HG03521 (cell line): ENCODE measurements at regions not wholly inside any gene's neighbourhood (a gene's known extent, or its start where the extent isn't known, plus 50 kb on each side); places are given as distances from the start of the nearest gene placed in this dataset.
"Not testable (repeated sequence)": the region's sequence is repeated elsewhere in the genome, so short reads cannot be mapped to it uniquely, and the experiment has no call there.

Experiments
- ATAC-seq: cut with Tn5 transposase; IDR thresholded peaks from one replicate; pipeline ENCODE4 v1.9.1; 2021; ENCODE audit warnings: mild to moderate bottlenecking, moderate library complexity; ENCODE audit not compliant: unreplicated experiment

DNA sequence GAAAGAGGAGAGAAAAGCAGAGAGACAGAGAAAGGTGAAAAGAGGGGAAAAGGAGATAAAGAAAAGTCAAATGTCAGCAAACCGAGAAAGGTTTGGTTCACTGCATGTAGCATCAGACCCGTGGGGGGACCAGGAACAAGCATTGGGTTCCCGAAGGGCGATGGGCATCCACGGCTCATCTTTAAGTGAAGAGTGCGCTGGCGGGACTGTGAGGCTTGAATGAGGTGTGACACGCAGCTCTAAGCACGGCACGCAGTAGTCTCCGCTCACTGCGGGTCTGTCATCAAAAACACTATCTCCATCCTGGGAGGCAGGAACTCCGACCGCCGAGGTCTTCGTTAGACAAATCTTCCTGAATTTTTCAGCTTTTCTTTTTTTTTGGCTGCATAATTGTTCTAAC, 173.4 kb upstream of the PFKP start:
- ATAC-seq = no peak

DNA sequence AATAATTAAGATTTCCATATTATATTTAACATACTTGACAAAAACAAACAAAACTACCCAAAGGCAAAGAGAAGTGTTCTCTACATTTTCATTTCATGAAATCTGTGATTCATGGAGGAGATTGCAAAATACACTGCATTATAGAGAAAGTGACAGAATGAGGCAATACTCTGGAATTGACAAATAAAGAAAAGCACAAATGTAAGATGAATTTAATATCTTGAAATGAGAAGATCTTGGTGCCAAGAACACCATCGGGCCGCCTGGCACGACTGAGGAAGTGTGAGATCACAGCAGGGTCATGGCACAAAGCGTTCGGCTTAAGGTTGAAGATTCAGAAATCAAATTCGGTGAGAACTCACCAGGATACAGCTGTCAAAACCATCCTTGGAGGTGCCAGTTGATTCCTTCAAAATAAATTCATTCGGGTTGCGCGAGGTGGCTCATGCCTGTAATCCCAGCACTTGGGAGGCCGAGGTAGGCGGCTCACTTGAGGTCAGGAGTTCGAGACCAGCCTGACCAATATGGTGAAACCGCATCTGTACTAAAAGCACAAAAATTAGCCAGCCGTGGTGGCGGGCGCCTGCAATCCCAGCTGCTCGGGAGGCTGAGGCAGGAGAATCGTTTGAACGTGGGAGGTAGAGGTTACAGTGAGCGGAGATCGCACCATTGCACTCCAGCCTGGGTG, 174.0 kb upstream of the PFKP start:
- ATAC-seq = no peak

DNA sequence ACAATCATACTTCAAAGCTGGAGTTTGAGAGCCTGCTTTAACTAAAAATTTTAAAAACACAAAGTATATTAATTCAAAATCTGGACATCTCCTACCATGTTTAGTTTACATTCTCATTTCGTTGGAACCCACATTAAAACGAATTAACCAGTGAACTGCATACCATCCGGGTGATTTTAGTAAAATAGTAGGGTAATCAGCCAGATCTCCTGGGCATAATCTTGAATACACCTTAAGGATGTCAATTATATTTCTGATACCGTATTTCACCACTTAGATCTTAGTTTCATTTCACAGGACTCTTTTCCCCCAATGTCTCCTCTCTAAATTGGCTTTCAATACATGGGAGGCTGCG, 175.6 kb upstream of the PFKP start:
- no peak for ATAC-seq

DNA sequence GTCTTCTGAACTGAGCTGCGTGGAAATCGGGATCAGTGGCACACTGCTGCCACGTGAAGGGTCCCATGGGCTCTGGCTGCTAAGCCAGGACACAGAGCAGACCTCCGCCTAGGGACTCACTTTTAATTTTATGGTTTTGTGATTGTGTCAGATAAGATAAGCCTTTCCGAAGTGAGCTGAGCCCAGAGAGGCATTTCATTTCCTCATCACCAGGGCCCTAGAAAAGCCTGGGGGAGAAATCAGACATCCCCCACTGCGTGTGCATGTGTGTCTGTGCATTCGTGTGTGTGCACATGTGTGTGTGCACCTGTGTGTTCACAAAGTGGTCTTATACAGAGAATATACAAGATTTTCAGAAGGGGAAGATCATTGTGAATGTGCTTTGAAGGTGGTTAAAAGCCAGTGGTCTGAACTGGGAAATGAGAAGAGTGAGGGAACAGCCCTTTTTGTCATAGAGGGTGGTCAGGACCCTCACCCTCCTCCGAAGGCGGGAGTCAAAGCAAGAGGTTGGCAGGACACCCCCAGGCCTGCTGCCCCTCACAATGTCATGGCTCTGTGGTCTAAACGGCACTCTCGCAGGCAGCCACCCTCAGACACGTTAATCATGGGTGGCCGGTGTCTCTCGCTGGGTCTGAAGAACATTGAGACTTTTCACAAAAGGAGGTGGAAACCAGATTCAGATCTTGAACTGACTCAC, 176.1 kb upstream of the PFKP start:
- ATAC-seq = no peak

DNA sequence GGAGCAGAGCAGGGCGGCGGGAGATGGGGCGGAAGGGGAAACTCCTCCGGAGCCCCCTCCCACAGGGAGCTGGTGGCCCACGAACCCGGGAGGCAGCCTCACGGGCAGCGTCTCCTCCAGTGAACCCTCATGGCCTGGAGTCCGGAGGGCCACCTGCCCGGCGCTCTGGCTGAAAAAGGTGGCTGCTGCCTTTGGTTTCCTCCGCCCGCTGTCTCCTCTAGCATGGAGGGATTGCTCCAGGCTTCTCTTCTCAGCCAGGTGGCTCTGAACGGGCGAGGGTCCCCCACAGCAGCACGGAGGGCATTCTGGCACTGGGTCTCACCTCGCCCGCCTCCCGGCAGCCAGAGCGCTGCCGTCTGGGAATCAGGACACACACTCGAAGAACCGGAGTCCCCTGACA, 177.3 kb upstream of the PFKP start:
- no peak for ATAC-seq

DNA sequence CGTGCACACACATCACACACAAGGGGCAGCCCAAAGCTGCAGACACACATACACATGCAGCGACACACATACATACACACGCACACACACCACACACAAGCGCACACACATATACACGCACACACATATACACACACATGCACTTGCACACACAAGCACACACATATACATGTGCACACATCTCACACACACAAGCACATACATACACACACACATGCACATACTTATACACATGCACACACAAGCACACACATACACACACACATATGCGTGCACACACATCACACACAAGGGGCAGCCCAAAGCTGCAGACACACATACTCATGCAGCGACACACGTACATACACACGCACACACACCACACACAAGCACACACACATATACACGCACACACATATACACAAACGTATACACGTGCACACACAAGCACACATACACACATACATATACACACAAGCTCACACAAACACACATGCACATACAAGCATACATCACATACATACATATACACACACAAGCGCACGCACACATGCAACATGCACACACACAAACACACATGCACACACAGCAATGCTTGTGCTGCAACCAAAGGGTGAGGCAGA, 178.8 kb upstream of the PFKP start:
- ATAC-seq = no peak

DNA sequence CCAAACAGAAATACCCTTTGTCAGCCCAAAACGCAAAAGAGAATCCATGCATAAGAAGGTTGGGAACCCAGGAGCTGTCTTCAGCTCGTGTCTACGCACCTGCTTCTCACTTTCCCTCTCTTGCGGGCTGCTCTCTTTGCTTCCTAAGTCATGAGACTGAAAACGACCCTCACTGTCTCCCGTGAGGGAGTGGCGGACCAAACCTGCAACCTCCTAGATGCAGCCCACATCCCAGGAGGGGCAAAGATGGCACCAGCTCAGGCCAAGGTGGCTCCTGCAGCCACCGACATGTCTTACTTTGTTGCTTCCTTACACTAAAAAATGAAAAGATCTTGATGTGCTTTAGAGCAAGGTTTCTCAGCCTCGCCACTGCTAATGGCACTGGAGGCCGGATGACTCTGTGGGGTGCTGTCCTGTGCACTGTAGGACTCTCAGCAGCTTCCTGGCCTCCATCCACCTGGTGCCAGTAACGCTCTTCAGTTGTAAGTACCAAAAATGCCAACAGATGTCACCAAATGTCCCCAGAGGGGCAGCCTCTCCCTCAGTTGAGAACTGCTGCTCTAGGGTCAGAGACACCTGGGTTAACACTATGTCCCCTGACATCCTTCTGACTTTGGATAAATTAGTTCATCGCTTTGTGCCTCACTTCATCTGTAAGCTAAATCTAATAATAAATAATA, 179.8 kb upstream of the PFKP start:
- ATAC-seq = no peak

DNA sequence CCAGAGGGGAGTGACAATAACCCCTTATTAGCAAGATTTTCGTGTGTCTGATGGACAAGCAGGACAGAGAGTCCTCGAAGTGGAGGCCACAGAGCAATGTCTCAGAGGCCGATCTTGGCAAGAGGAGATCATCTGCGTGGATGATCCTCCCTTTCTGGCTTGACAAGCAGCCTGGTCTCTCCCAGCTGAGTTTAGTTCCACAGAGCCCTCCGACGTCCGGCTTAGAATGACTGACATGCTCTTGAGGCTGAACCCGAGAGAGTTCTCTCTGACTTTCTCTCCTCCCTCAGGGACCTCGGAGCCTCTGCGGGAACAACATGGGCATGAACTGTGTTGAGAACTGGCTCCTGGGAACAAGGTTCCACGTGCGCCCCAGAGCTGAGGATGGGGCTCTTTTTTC, 180.7 kb upstream of the PFKP start:
- no peak for ATAC-seq

DNA sequence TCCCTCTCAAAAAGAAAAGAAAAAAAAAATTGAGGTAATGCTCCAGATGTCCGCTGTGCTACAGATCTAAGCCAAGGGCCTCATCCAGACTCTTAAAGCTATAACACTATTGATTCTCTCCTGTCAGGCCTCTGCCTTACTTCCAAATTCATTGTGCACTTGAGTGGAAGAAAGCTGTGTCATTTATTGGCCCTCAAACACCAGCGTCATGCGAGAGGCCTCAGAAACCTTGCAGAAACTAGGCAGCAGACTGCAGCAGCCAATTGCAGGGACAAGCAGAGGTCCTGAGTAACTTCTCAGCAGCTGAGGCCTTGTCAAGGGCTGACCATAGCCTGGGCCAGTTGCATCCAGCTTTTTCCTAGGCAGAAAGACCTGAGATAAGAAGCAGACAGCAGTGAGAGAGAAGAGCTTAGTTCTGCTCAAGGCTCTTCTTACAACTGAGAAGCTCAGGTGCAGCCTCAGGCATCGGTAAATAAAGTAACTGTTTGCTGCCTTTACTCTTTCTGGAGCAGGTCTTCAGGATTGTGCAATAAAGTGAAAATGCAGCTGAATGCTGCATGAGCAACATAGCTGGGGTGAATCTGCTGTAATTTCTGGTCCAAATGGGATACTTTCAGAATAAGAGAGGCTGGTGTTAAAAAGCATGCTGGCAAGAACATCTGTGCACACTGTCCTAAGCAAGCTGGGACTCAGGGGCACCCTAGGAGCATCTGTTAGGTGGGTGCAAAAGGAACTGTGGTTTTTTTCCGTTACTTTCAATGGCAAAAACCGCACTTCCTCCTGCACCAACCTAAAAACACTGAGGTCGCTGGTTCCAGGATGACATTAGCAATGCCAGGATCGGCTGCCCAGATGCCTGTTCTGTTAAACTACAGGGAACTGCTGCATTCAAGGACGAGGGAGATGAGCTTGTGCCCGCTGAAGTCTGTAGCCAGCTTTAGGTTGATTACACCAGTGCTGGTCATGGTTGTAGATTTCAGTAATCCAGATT, 181.8 kb upstream of the PFKP start:
- ATAC-seq = no peak

DNA sequence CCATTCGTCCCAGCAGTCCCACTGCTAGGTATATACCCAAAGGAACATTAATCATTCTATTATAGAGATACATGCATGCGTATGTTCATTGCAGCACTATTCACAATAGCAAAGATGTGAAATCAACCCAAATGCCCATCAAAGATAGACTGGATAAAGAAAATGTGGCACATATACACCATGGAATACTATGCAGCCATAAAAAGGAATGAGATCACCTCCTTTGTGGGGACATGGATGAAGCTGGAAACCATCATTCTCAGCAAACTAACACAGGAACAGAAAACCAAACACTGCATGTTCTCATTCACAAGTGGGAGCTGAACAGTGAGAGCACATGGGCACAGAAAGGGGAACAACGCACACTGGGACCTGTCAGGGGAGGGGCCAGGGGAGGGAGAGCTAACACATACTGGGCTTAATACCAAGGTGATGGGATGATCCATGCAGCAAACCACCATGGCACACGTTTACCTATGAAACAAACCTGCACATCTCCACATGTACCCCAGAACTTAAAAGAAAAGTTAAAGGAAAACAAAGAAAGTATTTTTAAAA, 183.3 kb upstream of the PFKP start:
- not testable (repeated sequence) for ATAC-seq

DNA sequence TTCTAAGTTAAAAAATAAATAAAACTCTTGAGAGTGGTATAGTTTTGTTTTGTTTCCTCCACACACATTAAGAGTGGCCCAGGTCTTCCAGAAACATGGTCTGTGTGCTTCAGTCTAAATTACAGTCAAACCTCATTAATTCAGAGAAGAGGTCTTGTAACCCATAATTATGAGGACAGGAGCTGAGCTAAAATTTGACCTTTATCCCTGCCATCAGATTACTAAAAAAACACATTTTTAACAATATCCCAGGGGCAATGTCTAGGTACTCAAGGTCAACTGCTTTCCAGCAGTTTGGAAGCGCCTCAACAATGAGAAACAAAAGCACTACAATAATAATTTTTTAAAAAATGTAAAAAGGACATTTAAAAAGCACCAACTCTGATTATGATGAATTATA, 184.1 kb upstream of the PFKP start:
- ATAC-seq = no peak

DNA sequence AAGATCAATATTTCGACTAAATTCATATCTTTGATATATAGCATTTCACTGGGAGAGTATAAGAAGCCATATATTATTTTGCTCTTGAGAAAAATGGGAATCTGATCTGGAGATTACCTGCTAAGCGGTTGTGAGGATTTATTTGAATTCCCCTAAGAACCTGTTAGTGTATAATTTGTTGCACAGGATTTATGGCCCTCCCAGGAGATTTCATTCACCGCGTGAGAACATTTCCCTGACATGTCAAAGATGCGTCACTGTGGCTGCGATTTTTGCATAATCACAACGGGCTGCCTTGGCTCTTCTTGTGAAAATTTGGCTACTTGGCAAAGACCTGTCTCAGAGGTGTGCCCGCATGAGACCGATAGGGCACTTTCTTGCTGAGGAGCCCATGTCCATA, 184.7 kb upstream of the PFKP start:
- ATAC-seq = no peak

DNA sequence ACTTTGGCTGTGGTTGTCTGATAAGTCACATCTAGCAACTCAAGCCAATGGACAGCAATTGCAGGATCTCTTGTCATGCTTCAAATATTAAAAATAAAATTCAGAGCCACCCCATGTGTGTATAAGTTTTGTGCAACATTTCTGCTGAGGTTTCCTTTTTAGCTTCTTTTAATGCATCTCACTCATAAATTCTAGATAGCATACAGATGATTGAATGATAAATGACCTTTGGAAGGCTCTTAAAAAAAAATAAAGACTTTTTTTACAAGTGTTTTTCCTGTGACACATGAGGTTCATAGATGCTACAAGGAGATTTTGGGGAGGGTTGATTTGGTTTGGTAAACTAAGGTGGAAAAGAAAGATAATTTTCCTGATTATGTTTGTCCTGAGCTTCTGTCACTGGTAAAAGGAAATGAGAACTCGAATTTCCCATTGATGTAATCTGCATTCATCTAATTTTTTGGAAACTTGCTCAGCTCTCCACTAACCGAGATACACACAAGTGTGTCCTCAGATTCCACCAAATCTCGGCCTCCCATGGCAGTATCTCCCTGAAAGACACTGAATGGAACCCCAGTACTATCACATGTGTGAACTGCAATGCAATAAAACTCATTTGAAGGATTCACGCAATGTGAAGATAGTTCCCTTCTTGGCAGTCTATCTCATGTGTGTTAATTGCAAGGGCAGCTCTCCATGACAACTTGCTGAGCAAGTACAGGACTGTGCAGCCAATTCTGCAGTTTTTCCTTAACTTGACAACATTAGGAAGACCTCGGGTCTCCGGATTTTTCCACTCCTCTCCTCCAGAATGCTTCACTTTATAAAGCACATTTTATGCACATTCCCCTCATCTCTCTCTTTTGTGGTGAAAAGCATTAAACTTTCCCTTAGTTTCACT, 185.4 kb upstream of the PFKP start:
- ATAC-seq = no peak

DNA sequence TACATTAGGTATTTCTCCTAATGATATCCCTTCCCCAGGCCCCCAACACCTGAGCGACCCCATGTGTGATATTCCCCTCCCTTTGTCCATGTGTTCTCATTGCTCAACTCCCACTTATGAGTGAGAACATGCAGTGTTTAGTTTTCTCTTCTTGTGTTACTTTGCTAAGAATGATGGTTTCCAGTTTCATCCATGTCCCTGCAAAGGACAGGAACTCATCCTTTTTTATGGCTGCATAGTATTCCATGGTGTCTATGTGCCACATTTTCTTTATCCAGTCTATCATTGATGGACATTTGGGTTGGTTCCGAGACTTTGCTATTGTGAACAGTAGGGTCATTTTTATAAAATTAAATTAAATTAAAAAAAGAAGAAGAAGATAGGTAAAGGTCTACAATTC, 187.3 kb upstream of the PFKP start:
- ATAC-seq = not testable (repeated sequence)

DNA sequence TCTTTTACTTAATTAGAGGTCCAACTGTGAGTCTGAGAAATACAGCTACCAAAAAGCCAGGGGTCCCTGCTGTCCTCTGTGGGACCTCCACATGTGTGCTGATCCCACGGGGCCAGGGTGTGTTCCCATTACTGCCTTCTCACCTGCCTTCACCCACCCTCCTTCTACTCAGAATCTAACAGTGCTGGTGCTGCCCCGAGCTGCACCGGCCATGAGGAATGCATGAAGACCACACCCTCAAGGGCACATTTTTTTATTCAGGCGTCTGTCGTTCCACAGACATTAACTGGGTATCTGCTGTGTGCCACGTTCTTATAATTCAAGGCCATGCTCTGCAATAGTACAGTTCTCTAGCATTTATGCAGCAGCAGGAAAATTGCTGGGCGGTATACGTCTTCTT, 188.5 kb upstream of the PFKP start:
- ATAC-seq = no peak

DNA sequence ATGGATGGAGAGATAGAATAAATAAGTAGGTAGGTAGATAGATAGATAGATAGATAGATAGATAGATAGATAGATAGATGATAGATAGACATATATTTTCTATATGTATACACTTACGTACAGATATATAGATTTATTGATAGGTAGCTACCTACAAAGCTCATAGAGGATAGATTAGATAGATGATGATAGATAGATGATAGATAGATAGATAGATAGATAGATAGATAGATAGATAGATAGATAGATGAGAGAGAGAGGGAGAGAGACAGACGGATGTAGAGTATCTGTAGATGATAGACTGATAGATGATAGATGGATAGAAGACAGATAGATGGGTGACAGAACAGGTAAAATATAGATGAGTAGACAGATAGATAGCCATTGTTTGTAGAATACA, 191.3 kb upstream of the PFKP start:
- ATAC-seq = no peak

DNA sequence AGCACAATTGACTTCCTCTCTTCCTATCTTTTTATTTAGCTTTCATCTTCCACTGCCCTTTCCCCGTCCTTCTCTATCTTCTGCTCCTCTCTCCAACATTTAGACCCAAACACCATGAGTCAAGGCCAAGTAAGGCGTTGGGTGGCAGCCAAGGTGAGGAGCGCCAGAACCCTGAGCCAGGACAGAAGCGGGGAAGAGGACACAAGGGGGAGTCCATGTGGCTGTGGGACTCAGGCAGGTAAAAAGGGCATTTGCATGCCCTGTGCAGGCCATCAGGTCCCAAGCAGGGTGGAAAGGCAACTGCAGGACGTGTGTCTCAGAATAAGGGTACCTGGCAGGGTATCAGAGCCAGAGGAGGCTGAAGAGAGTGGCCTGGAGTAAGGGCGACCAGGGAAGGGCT, 192.4 kb upstream of the PFKP start:
- no peak for ATAC-seq

DNA sequence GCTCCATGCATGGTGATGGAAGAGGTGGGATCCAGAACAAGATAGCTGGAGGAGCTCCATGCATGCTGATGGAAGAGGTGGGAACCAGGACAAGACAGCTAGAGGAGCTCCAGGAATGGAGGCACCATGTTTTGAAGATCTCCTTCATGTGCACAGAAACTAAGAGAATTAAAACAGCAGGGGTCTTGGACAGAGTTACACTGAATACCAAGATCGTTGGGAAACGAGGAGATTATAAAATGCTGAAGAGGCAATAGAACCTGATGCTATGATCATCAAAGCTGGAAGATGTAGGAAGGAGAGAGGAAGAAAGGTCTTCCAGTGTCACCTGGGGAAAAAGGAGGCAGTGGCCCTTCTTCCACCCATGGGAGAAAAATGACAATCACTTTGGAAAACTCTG, 193.6 kb upstream of the PFKP start:
- no peak for ATAC-seq

DNA sequence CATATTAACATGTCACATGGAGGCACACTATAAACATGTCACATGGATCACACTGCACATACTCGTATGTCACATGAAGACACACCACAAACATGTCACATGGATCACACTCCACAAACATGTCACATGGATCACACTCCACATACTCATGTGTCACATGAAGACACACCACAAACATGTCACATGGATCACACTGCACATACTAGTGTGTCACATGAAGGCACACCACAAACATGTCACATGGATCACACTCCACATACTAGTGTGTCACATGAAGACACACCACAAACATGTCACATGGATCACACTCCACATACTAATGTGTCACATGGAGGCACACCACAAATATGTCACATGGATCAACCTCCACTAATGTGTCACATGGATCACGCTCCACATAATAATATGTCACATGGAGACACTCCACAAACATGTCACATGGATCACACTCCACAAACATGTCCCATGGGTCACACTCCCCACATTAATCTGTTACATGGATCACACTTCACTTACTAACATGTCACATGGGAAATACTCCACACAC, 195.6 kb upstream of the PFKP start:
- no peak for ATAC-seq
